ENCODE measurements at regions not wholly inside any gene's neighbourhood (a gene's known extent, or its start where the extent isn't known, plus 50 kb on each side); places are given as distances from the start of the nearest gene placed in this dataset.

DNA sequence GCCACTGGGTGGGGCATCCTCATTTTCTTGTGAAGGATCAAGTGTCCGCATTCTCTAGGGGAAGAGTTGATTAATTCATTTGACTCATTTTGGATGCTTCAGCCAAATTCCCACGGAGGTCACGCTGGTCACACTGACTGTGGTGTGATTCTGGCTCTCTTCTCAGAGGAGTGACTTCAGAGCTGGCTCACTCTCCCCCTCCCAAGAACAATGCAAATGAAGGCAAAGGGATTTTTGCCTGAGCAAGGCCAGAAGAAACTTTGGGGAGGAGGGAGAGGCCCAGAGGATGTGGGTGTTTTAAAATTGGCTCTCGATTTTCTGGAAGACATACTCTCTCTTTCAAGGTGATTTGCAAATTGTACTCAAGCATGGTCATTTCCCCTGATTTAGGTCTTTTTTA, 51.1 kb upstream of the LMO2 start:
- TF ChIP-seq, protein P1, sequence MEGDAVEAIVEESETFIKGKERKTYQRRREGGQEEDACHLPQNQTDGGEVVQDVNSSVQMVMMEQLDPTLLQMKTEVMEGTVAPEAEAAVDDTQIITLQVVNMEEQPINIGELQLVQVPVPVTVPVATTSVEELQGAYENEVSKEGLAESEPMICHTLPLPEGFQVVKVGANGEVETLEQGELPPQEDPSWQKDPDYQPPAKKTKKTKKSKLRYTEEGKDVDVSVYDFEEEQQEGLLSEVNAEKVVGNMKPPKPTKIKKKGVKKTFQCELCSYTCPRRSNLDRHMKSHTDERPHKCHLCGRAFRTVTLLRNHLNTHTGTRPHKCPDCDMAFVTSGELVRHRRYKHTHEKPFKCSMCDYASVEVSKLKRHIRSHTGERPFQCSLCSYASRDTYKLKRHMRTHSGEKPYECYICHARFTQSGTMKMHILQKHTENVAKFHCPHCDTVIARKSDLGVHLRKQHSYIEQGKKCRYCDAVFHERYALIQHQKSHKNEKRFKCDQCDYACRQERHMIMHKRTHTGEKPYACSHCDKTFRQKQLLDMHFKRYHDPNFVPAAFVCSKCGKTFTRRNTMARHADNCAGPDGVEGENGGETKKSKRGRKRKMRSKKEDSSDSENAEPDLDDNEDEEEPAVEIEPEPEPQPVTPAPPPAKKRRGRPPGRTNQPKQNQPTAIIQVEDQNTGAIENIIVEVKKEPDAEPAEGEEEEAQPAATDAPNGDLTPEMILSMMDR (IDR thresholded peaks at IDR 0.05; ENCODE audit: poor library complexity, severe bottlenecking): no peak
- TF ChIP-seq EP300 (conservative IDR thresholded peaks at IDR 0.05; ENCODE audit: poor library complexity, severe bottlenecking) (no peak), MXI1 (conservative IDR thresholded peaks at IDR 0.05; ENCODE audit: poor library complexity, severe bottlenecking) (no peak), RAD21 (conservative IDR thresholded peaks at IDR 0.05) (no peak), POLR2AphosphoS5 (IDR thresholded peaks at IDR 0.05) (no peak), TAF1 (IDR thresholded peaks at IDR 0.05; ENCODE audit: low read depth) (no peak), EZH2 (IDR thresholded peaks at IDR 0.05; ENCODE audit: borderline replicate concordance, insufficient read depth, low read length, poor library complexity, severe bottlenecking) (no peak)
- TF ChIP-seq, protein P2, sequence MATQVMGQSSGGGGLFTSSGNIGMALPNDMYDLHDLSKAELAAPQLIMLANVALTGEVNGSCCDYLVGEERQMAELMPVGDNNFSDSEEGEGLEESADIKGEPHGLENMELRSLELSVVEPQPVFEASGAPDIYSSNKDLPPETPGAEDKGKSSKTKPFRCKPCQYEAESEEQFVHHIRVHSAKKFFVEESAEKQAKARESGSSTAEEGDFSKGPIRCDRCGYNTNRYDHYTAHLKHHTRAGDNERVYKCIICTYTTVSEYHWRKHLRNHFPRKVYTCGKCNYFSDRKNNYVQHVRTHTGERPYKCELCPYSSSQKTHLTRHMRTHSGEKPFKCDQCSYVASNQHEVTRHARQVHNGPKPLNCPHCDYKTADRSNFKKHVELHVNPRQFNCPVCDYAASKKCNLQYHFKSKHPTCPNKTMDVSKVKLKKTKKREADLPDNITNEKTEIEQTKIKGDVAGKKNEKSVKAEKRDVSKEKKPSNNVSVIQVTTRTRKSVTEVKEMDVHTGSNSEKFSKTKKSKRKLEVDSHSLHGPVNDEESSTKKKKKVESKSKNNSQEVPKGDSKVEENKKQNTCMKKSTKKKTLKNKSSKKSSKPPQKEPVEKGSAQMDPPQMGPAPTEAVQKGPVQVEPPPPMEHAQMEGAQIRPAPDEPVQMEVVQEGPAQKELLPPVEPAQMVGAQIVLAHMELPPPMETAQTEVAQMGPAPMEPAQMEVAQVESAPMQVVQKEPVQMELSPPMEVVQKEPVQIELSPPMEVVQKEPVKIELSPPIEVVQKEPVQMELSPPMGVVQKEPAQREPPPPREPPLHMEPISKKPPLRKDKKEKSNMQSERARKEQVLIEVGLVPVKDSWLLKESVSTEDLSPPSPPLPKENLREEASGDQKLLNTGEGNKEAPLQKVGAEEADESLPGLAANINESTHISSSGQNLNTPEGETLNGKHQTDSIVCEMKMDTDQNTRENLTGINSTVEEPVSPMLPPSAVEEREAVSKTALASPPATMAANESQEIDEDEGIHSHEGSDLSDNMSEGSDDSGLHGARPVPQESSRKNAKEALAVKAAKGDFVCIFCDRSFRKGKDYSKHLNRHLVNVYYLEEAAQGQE (IDR thresholded peaks at IDR 0.05; ENCODE audit: borderline replicate concordance): no peak
